ENCODE measurements at regions not wholly inside any gene's neighbourhood (a gene's known extent, or its start where the extent isn't known, plus 50 kb on each side); places are given as distances from the start of the nearest gene placed in this dataset.

DNA sequence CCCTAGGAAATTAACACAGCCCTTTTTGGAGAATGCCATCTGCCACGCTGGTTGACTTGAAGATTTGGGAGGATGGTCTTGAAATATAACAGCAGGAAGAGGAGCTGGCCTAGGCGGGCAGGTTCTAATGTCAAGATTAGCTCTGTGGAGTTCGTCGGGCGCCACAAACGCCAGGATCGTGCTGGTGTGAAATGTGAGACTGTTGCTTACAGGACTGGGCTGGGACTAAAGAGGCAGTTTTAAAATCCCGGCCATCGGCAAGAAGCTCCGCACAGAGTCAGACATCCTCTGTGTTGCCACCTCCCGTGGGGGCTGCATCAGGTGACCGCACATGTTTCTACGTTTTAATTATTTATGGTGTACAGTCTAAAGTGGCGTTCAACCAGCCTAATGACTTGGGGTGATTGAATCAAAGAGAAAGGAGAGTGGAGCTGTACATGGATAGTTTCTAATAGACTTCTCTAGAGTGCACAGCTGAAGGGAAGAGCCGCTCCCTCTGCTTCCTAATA, 99.4 kb upstream of the BCL11A start:
- TF ChIP-seq, protein P1, sequence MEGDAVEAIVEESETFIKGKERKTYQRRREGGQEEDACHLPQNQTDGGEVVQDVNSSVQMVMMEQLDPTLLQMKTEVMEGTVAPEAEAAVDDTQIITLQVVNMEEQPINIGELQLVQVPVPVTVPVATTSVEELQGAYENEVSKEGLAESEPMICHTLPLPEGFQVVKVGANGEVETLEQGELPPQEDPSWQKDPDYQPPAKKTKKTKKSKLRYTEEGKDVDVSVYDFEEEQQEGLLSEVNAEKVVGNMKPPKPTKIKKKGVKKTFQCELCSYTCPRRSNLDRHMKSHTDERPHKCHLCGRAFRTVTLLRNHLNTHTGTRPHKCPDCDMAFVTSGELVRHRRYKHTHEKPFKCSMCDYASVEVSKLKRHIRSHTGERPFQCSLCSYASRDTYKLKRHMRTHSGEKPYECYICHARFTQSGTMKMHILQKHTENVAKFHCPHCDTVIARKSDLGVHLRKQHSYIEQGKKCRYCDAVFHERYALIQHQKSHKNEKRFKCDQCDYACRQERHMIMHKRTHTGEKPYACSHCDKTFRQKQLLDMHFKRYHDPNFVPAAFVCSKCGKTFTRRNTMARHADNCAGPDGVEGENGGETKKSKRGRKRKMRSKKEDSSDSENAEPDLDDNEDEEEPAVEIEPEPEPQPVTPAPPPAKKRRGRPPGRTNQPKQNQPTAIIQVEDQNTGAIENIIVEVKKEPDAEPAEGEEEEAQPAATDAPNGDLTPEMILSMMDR (IDR thresholded peaks at IDR 0.05) = no peak
- Histone ChIP-seq H3K27me3 (replicated peaks; ENCODE audit: insufficient read depth) (no peaks in the 10 kb centered on the region), H3K4me1 (ENCODE audit: control insufficient read depth in 1 of 2, low read depth in 2 of 2) (no peaks in the 10 kb centered on the region), H3K36me3 (no peaks in the 10 kb centered on the region), H3K4me3 (no peak overlapping the region), H3K27ac (no peak overlapping the region), H3K9me3 (no peaks in the 10 kb centered on the region)
- no peak for DNase-seq (ENCODE audit: low spot score)
- ATAC-seq (ENCODE audit: insufficient number of reproducible peaks, low FRiP score, low read depth) = no peak

DNA sequence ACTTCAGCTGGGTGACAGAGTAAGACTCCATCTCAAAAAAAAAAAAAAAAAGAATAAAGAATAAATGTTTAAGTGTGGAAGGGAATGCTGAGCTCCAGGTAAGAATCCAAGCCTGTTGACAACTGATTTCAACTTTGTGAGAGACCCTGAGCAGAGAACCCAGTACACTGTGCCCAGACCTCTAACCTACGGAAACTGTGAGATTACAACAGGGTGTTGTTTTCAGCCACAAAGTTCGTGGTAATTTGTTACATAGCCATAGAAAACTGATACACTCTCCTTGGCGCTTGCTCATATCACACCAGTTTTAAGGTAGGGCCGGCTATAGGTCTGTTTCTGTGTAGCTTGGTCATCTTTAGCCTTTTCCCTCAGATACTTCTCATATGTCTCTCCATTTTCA, 98.4 kb upstream of the PAPOLG start:
- TF ChIP-seq, protein P1 (IDR thresholded peaks at IDR 0.05) = no peak

DNA sequence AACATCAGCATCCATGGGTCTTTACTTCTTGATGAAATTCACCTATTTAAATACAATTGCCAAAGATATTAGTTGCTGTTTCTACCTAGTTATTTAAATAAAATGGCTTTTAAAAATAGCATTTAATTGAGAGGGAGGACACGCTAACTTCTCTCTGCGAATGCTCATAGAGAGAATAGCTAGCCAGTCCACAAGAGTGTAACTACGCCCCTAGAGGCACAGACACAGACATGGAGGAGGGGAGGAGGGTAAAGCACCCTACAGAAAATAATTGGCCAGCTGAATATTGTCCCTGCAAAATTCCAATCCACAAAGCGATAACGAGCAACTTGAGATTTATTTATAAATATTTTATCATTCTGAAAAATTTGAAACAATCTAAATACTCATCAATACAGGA, 97.0 kb upstream of the PAPOLG start:
- H3K27me3 ChIP-seq (replicated peaks; ENCODE audit: insufficient read depth) = no peaks in the 10 kb centered on the region
- ATAC-seq (ENCODE audit: insufficient number of reproducible peaks, low FRiP score, low read depth) = no peak

More for the DNA sequence above, 98.4 kb upstream of the PAPOLG start:
- no peak for ATAC-seq (ENCODE audit: insufficient number of reproducible peaks, low FRiP score, low read depth)
- Histone ChIP-seq H3K9me3 (no peaks in the 10 kb centered on the region), H3K36me3 (no peaks in the 10 kb centered on the region), H3K27me3 (replicated peaks; ENCODE audit: insufficient read depth) (no peaks in the 10 kb centered on the region), H3K27ac (no peak overlapping the region), H3K4me1 (ENCODE audit: control insufficient read depth in 1 of 2, low read depth in 2 of 2) (no peaks in the 10 kb centered on the region), H3K4me3 (no peak overlapping the region)
- no peak for DNase-seq (ENCODE audit: low spot score)

DNA sequence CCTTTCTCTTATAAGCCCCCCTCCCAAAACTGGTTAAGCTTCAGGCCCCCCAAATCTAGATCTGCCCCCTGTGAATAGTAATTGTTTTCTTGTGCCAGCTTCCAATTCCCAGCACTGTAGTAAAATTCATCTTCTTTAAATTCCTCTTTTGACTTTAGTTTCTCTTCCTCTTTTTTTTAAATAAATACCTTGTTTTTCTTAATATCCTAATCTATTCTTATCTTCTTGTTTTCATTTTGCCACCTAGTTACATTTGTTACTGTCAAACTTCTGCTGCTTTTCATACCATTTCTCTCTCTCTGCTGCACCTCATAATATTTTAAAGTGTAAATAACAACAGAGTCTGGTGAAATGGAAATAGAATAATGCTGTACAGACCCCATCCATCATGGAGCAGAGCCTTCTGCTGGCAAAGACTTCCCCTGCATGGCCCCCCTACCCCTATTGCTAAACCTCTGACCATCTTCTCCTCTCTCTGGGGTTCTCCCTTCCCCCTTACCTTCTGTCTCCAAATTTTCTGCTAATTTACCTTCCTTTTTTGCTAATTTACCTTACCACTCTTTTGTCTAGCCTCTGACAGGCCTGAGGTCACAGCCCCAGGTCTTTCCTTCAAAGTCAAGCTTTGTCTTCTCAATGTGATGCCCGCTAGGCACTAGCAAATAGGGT, 94.9 kb upstream of the PAPOLG start:
- Histone ChIP-seq H3K4me1 (ENCODE audit: control insufficient read depth in 1 of 2, low read depth in 2 of 2) (no peaks in the 10 kb centered on the region), H3K9me3 (no peaks in the 10 kb centered on the region), H3K36me3 (no peaks in the 10 kb centered on the region), H3K27me3 (replicated peaks; ENCODE audit: insufficient read depth) (no peaks in the 10 kb centered on the region), H3K4me3 (no peak overlapping the region), H3K27ac (no peak overlapping the region)
- TF ChIP-seq, protein P1 (IDR thresholded peaks at IDR 0.05) = no peak
- DNase-seq (ENCODE audit: low spot score) = no peak
- ATAC-seq (ENCODE audit: insufficient number of reproducible peaks, low FRiP score, low read depth) = no peak

More for the DNA sequence above, 97.0 kb upstream of the PAPOLG start:
- no peaks in the 10 kb centered on the region for H3K36me3 ChIP-seq
- TF ChIP-seq, protein P1 (IDR thresholded peaks at IDR 0.05) = no peak
- H3K9me3 ChIP-seq = no peaks in the 10 kb centered on the region
- no peak overlapping the region for H3K4me3 ChIP-seq
- no peak for DNase-seq (ENCODE audit: low spot score)
- H3K4me1 ChIP-seq (ENCODE audit: control insufficient read depth in 1 of 2, low read depth in 2 of 2) = no peaks in the 10 kb centered on the region
- H3K27ac ChIP-seq = no peak overlapping the region

DNA sequence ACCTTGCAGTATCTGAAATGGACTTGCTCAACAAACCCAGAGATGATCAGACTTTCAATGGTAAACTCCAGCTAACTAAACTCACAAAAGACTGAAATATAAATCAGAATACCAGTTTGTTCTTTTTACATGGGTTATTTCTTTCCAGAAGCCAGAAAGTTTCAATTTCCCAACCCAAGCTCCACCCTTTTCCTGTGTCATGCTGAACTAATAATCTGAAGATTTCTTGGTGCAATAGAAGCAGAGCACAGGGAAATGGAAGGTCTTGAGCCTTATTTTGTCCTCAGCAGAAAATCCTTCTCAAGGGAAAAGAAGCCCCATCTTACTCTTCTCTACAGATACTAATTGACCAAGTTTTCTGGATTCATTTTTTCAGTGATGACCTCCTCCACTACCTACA, 93.3 kb upstream of the PAPOLG start:
- DNase-seq (ENCODE audit: low spot score) (no peak), ATAC-seq (ENCODE audit: insufficient number of reproducible peaks, low FRiP score, low read depth) (no peak)
- Histone ChIP-seq H3K4me1 (ENCODE audit: control insufficient read depth in 1 of 2, low read depth in 2 of 2) (no peaks in the 10 kb centered on the region), H3K27ac (no peak overlapping the region), H3K4me3 (no peak overlapping the region), H3K36me3 (no peaks in the 10 kb centered on the region), H3K9me3 (no peaks in the 10 kb centered on the region), H3K27me3 (replicated peaks; ENCODE audit: insufficient read depth) (no peaks in the 10 kb centered on the region)
- TF ChIP-seq, protein P1 (IDR thresholded peaks at IDR 0.05) = no peak

Measured in thoracic aorta (tissue), 2 donors.